ENCODE measurements at regions not wholly inside any gene's neighbourhood (a gene's known extent, or its start where the extent isn't known, plus 50 kb on each side); places are given as distances from the start of the nearest gene placed in this dataset.

DNA sequence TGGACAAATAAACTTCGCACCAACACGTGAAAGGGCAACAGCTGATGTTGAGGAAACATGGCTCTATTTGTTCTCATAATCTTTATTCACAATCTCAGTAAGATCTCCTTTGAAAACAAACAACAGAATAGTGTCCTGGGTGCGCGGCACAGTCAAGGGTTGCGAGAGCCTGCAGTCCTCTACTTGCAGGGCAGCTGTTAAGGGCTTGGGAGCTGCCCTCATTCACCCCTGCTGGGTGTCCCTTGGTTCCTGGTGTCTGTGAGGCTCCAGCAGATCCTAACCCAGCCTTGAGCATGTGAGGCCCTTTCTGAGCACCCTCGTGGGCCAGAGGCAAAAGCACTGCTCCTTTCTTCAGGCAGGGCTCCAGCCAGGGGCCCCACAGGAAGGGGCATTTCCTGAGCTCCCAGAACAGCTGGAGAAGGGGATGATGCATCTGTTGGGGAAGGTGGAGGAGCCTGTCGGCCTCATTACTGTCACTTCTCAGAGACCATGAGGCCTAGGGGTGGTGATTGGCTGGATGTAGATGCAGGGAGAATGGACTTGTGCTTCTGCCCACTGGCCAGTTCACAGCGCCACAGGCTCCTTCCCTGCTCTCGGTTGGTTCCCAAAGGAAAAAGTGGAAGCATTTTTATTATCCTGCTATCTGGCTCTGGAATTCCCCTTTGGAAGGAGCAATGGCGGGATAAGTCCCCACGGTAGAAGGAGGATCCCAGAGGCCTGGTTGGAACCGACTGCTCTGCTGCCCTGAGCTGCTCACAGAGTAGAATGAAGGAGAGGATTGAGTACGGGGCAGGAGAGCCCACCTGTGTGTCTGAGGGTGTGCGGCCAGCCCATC is 51.9 kb upstream of the KLF13 start:
- BruUV-seq (replicated peaks) = no TSS peak
- no peak for DNase-seq (ENCODE audit: low read depth, low spot score)

DNA sequence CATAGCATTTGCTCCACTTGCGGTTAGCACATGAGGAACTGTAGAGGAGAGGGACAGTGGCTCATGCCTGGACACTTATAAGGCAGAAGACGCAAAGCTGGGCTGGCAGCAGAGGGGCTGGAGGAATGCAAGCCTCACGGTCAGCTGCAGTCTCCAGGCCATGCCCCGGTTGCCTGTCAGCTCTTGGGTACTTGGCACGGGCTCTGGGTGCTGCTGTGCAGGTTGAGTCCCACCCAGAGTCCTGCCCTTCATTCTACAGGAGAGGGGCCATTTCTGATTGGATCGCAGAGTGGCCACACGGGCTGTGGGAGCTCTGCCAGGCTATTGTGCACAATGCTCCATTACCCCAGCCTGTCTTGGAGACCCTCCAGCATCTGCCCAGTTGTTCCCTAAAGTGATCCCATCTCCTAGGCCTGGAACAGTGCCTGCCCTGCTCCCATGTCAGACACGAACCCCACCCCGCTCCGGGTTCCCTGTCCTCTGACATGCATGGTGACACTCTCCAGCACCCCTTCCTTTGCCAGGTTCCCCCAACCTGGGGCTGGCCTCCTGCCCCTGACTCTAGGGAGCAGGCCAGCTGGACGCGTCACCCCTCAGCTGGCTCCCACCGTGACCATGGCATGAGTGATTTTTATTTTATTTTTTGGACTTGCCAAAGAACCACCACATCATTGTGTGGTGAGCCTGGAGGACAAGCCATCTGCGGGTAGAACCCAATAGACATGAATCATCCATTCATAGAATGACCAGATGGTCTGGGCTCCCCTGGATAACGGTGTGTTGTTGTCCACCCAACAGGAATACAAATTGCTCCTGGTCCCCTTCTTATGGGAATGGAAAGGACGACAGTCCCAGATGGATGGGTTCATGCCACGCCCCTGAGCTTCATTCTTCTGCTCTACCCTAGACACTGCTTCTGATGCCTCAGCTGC is 51.0 kb upstream of the KLF13 start:
- Histone ChIP-seq H3K27ac (ENCODE audit: insufficient read depth, low read depth, low read length) (no peak overlapping the region), H3K36me3 (ENCODE audit: control insufficient read depth in 2 of 2, extremely low read depth in 1 of 2, insufficient read depth in 2 of 2, low read length in 2 of 2) (no peaks in the 10 kb centered on the region), H3K4me2 (ENCODE audit: insufficient read depth, low read length) (no peak overlapping the region), H2AFZ (ENCODE audit: low read depth, low read length) (no peak overlapping the region), H3K27me3 (ENCODE audit: control insufficient read depth in 2 of 2, insufficient read depth in 2 of 2, low read length in 2 of 2) (no peaks in the 10 kb centered on the region), H3K79me2 (ENCODE audit: control insufficient read depth, insufficient read depth, low read length) (no peaks in the 10 kb centered on the region), H3K4me1 (ENCODE audit: control insufficient read depth, extremely low read depth, insufficient read depth, low read length) (no peaks in the 10 kb centered on the region), H3K9ac (replicated peaks; ENCODE audit: extremely low read depth, insufficient read depth, low read length) (no peak overlapping the region), H3K9me3 (replicated peaks; ENCODE audit: control insufficient read depth, insufficient read depth, low read length) (no peaks in the 10 kb centered on the region), H3K9me1 (replicated peaks; ENCODE audit: control insufficient read depth, extremely low read depth, insufficient read depth, low read length) (no peaks in the 10 kb centered on the region), H3K4me3 (replicated peaks in 1 of 3; ENCODE audit: insufficient read depth in 1 of 3, low read depth in 1 of 3, low read length in 3 of 3) (no peak overlapping the region), H4K20me1 (replicated peaks; ENCODE audit: control insufficient read depth, extremely low read depth, insufficient read depth, low read length) (no peaks in the 10 kb centered on the region)
- no peak for TF ChIP-seq GATA2 (IDR thresholded peaks at IDR 0.05; ENCODE audit: insufficient read depth, insufficient read length, low read depth, low read length)
- TF ChIP-seq POLR2A (IDR thresholded peaks at IDR 0.05; ENCODE audit: low read depth, low read length) = no peak
- TF ChIP-seq JUN (IDR thresholded peaks at IDR 0.05; ENCODE audit: borderline replicate concordance, insufficient read depth, insufficient read length, low read depth) = no peak
- TF ChIP-seq, protein P1, sequence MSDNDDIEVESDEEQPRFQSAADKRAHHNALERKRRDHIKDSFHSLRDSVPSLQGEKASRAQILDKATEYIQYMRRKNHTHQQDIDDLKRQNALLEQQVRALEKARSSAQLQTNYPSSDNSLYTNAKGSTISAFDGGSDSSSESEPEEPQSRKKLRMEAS (IDR thresholded peaks at IDR 0.05; ENCODE audit: insufficient read depth, insufficient read length) = no peak
- TF ChIP-seq MYC (IDR thresholded peaks at IDR 0.05; ENCODE audit: low read depth, low read length) = no peak
- no peak for TF ChIP-seq POLR2AphosphoS5 (IDR thresholded peaks at IDR 0.05; ENCODE audit: insufficient read depth, low read depth, low read length)
- no peak for TF ChIP-seq CTCF (IDR thresholded peaks at IDR 0.05; ENCODE audit: extremely low read depth in 1 of 2, insufficient read depth in 1 of 2, low read depth in 1 of 2, low read length in 2 of 2)
- TF ChIP-seq EZH2 (IDR thresholded peaks at IDR 0.05; ENCODE audit: borderline replicate concordance, low read depth, low read length, severe bottlenecking) = no peak
- no peak for TF ChIP-seq FOS (IDR thresholded peaks at IDR 0.05; ENCODE audit: borderline replicate concordance, insufficient read depth, low read length)
- ChIA-PET CTCF (interaction anchor here (0.9 kb wide), 1 partner anchor 213 kb away, joined by 3 read pairs; no protein-coding TSS in a partner anchor), POLR2A (no interaction called here)
- BruUV-seq (replicated peaks) = no TSS peak
- dilution Hi-C loops (cut with MboI; ENCODE audit: extremely low pct_ligation_motif_present, low sequenced_read_pairs) (no loop called here), intact Hi-C loops (cut with micrococcal nuclease) (no loop called here)
- DNase-seq (ENCODE audit: low read depth, low spot score) (no peak), FAIRE-seq (no peak)

More for the DNA sequence above, 51.9 kb upstream of the KLF13 start:
- intact Hi-C loops (cut with micrococcal nuclease) (no loop called here), dilution Hi-C loops (cut with MboI; ENCODE audit: extremely low pct_ligation_motif_present, low sequenced_read_pairs) (no loop called here)
- no peaks in the 10 kb centered on the region for H3K79me2 ChIP-seq (ENCODE audit: control insufficient read depth, insufficient read depth, low read length)
- no peak overlapping the region for H3K4me2 ChIP-seq (ENCODE audit: insufficient read depth, low read length)
- no peak overlapping the region for H3K9ac ChIP-seq (replicated peaks; ENCODE audit: extremely low read depth, insufficient read depth, low read length)
- POLR2A ChIA-PET = no interaction called here
- H3K9me3 ChIP-seq (replicated peaks; ENCODE audit: control insufficient read depth, insufficient read depth, low read length) = no peaks in the 10 kb centered on the region
- H3K27me3 ChIP-seq (ENCODE audit: control insufficient read depth in 2 of 2, insufficient read depth in 2 of 2, low read length in 2 of 2) = no peaks in the 10 kb centered on the region
- CTCF ChIA-PET = no interaction called here
- H3K4me1 ChIP-seq (ENCODE audit: control insufficient read depth, extremely low read depth, insufficient read depth, low read length) = no peaks in the 10 kb centered on the region
- H3K4me3 ChIP-seq (replicated peaks in 1 of 3; ENCODE audit: insufficient read depth in 1 of 3, low read depth in 1 of 3, low read length in 3 of 3) = no peak overlapping the region
- H3K36me3 ChIP-seq (ENCODE audit: control insufficient read depth in 2 of 2, extremely low read depth in 1 of 2, insufficient read depth in 2 of 2, low read length in 2 of 2) = no peaks in the 10 kb centered on the region
- no peak for FAIRE-seq
- H4K20me1 ChIP-seq (replicated peaks; ENCODE audit: control insufficient read depth, extremely low read depth, insufficient read depth, low read length) = no peaks in the 10 kb centered on the region
- no peak overlapping the region for H3K27ac ChIP-seq (ENCODE audit: insufficient read depth, low read depth, low read length)
- H3K9me1 ChIP-seq (replicated peaks; ENCODE audit: control insufficient read depth, extremely low read depth, insufficient read depth, low read length) = no peaks in the 10 kb centered on the region
- no peak for TF ChIP-seq JUN (IDR thresholded peaks at IDR 0.05; ENCODE audit: borderline replicate concordance, insufficient read depth, insufficient read length, low read depth)
- no peak overlapping the region for H2AFZ ChIP-seq (ENCODE audit: low read depth, low read length)
